ENCODE measurements at regions not wholly inside any gene's neighbourhood (a gene's known extent, or its start where the extent isn't known, plus 50 kb on each side); places are given as distances from the start of the nearest gene placed in this dataset.

DNA sequence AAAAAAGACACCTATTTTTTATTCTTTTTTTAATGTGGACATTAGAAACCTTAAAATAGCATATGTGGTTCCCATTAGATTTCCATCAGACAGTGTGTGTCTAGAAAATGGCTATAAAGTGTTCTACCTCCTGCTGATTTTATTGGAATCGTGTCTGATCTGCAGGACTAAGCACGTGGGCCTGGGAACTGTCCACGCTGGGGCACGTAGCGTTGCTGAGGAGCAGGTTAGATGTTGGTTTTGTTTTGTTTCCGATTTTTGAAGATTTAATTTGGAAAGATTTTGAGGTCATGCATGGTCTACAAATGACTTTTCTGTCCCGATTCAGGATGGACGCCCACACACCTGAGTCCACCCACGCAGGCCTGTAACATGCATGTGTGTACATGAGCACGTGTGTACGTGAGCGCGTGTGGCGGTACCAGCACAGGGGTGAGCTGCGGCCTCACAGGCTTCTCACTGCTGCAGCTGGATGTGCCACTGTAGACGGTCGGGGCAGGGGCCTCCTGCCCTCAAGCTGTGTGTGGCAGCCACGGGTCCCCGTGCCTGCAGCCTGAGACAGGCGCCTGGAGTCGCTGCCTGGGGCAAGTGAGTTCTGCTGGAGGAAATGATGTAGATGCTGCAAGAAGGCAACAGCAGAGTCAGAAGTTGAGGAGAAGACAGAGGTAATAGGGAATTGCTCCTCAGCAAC lies 99.7 kb upstream of the CTDP1 start:
- no peaks in the 10 kb centered on the region for H3K4me1 Mint-ChIP-seq
- intact Hi-C loops (cut with DNase I, micrococcal nuclease) = no loop called here
- H3K27ac Mint-ChIP-seq = no peak overlapping the region
- H3K9me3 Mint-ChIP-seq (ENCODE audit: low read depth) = no peaks in the 10 kb centered on the region
- ChIA-PET CTCF (no interaction called here), POLR2A (no interaction called here)
- no peak overlapping the region for H3K4me3 Mint-ChIP-seq
- DNase-seq (no peak), ATAC-seq (no peak)
- no peaks in the 10 kb centered on the region for H3K27me3 Mint-ChIP-seq
- no peaks in the 10 kb centered on the region for H3K36me3 Mint-ChIP-seq (ENCODE audit: low read depth)

DNA sequence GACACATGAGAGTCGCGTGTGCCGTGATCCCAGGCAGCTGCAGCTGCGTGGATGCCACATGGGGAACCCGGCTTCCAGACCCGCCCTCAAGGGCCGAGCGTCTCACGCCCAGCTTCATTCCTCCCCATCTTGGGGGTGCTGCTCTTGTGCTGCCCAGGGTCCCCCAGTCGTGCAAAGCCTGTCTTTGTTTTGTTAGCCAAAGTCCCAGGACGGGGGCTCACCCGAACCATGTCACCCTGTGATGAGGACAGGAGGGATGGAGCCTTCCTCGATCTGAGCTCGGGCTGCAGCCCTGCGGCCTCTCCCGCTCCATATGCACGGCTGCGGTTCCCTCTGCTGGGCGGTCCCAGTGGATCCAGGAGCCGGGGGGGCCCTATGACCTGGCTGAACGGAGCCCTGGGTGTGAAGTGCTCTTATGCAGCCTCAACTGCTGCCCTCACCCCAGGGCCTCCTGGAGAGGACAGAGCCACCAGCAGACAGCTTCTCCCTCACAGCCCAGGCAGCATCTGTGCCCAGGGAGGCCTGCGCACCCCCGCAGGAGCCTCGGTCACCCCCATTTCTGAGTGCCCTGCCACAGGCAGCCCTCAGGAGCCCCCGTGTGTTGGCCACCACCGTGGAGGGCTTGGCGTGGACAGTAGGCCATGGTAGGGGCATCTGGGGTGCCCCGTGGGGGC lies 99.0 kb upstream of the CTDP1 start:
- intact Hi-C loops (cut with DNase I, micrococcal nuclease) = no loop called here
- H3K36me3 Mint-ChIP-seq (ENCODE audit: low read depth) = no peaks in the 10 kb centered on the region
- no peaks in the 10 kb centered on the region for H3K27me3 Mint-ChIP-seq
- DNase-seq (no peak), ATAC-seq (no peak)
- POLR2A ChIA-PET = no interaction called here
- no peaks in the 10 kb centered on the region for H3K4me1 Mint-ChIP-seq
- H3K27ac Mint-ChIP-seq = no peak overlapping the region
- no peak overlapping the region for H3K4me3 Mint-ChIP-seq
- H3K9me3 Mint-ChIP-seq (ENCODE audit: low read depth) = no peaks in the 10 kb centered on the region
- CTCF ChIA-PET = no interaction called here

DNA sequence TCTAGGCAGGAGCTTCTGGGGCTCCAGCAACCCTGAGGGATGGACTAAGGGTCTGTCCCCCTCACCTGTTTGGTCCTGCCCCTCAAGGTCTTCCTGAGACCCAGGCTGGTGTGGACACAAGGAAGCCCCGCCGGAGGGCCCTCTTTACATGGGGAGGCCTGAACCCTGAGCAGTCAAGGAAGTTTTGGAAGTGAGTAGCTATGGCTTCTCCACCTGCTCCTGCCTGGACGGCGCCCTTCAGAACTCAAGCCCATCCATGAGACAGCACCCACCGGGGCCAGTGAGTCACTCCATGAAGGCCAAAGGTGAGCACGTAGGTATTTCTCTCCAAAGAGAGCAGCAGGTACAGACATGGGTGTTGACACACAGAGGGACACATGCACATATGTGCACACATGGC lies 98.2 kb upstream of the CTDP1 start:
- Mint-ChIP-seq H3K9me3 (ENCODE audit: low read depth) (no peaks in the 10 kb centered on the region), H3K36me3 (ENCODE audit: low read depth) (no peaks in the 10 kb centered on the region), H3K4me3 (no peak overlapping the region), H3K27me3 (no peaks in the 10 kb centered on the region), H3K27ac (no peak overlapping the region), H3K4me1 (no peaks in the 10 kb centered on the region)
- intact Hi-C loops (cut with DNase I, micrococcal nuclease) = no loop called here
- no peak for ATAC-seq
- ChIA-PET CTCF (no interaction called here), POLR2A (no interaction called here)
- no peak for DNase-seq

DNA sequence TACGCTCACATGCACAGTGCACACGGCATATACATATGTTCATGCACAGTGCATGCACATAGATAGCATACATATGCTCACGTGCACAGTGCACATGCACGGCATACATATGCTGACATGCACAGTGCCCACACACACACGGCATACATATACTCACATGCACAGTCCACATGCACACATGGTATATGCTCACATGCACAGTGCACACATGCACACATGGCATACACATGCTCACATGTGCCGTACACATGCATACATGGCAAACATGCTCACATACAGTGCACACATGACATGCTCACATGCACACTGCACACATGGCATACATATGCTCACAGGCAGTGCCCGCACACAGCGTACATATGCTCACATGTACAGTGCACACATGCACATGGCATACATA lies 97.7 kb upstream of the CTDP1 start:
- intact Hi-C loops (cut with DNase I, micrococcal nuclease) = no loop called here
- Mint-ChIP-seq H3K36me3 (ENCODE audit: low read depth) (no peaks in the 10 kb centered on the region), H3K27me3 (no peaks in the 10 kb centered on the region), H3K27ac (no peak overlapping the region), H3K4me3 (no peak overlapping the region), H3K9me3 (ENCODE audit: low read depth) (no peaks in the 10 kb centered on the region), H3K4me1 (no peaks in the 10 kb centered on the region)
- no peak for ATAC-seq
- POLR2A ChIA-PET = no interaction called here
- CTCF ChIA-PET = no interaction called here
- DNase-seq = no peak

DNA sequence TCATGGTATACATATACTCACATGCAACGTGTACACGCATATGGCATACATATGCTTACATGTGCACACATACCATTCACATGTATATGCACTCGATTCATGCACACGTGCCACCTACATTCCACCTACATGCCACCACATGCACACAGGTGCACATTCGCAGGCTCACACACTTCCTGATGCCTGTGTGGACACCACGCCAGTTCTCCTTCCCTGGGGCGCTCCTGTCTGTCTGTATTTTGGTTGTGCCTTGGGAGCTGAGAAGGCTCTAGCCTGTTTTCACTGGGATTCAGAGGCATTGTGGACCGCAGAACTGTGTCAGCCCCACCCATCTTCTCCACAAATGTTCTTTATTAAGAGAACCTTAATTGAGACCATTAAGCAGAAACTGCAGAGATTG lies 96.6 kb upstream of the CTDP1 start:
- intact Hi-C loops (cut with DNase I, micrococcal nuclease) = no loop called here
- POLR2A ChIA-PET = no interaction called here
- CTCF ChIA-PET = interaction anchor here (0.6 kb wide), 1 partner anchor 15 kb away, joined by 5 read pairs; no protein-coding TSS in a partner anchor
- H3K27me3 Mint-ChIP-seq = no peaks in the 10 kb centered on the region
- DNase-seq (no peak), ATAC-seq (no peak)
- no peaks in the 10 kb centered on the region for H3K9me3 Mint-ChIP-seq (ENCODE audit: low read depth)
- H3K4me1 Mint-ChIP-seq = no peaks in the 10 kb centered on the region
- H3K36me3 Mint-ChIP-seq (ENCODE audit: low read depth) = no peaks in the 10 kb centered on the region
- no peak overlapping the region for H3K4me3 Mint-ChIP-seq
- H3K27ac Mint-ChIP-seq = no peak overlapping the region

DNA sequence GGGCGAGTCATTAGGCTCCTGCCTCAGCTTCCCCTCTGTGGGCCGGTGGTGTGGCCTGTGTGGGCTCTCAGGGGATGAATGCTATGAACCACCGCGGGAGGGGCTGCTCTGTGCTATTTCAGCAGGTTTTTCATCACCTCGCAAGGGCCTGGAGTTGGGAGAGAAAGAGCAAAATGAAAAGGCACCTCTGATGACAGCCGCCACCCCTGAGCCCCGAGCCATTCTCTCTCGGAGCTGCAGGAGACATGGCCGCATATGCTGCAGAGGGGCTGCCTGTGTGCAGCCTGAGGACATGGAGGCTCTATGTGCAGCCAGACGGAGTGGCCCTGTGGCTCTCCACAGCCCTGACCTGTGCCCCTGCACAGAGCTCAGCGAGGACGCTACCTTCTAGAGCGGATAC lies 96.2 kb upstream of the CTDP1 start:
- no peaks in the 10 kb centered on the region for H3K27me3 Mint-ChIP-seq
- no peak overlapping the region for H3K4me3 Mint-ChIP-seq
- ChIA-PET CTCF (interaction anchor here (0.6 kb wide), 1 partner anchor 15 kb away, joined by 5 read pairs; no protein-coding TSS in a partner anchor), POLR2A (no interaction called here)
- ATAC-seq (no peak), DNase-seq (no peak)
- no peaks in the 10 kb centered on the region for H3K36me3 Mint-ChIP-seq (ENCODE audit: low read depth)
- no peaks in the 10 kb centered on the region for H3K9me3 Mint-ChIP-seq (ENCODE audit: low read depth)
- H3K4me1 Mint-ChIP-seq = no peaks in the 10 kb centered on the region
- intact Hi-C loops (cut with DNase I, micrococcal nuclease) = no loop called here
- no peak overlapping the region for H3K27ac Mint-ChIP-seq

DNA sequence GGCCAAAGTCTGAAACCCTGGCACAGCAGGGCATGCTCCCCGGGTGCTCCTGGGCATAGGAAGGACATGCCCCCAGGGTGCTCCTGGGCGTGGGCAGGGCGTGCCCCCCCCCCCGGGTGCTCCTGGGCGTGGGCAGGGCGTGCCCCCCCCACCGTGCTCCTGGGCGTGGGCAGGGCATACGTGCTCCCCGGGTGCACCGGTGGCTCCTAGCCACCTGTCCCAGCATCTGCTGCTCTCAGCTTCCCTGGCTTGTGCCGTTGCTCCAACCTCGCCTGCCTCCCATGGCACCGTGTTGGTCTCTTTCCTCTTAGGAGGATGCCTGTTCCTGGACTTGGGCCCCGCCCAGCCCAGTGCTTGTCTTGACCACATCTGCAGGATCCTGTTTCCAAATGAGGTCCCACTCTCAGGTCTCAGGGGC lies 95.6 kb upstream of the CTDP1 start:
- CTCF ChIA-PET = interaction anchor here (0.6 kb wide), 1 partner anchor 45 kb away, joined by 3 read pairs; no protein-coding TSS in a partner anchor
- POLR2A ChIA-PET = no interaction called here

DNA sequence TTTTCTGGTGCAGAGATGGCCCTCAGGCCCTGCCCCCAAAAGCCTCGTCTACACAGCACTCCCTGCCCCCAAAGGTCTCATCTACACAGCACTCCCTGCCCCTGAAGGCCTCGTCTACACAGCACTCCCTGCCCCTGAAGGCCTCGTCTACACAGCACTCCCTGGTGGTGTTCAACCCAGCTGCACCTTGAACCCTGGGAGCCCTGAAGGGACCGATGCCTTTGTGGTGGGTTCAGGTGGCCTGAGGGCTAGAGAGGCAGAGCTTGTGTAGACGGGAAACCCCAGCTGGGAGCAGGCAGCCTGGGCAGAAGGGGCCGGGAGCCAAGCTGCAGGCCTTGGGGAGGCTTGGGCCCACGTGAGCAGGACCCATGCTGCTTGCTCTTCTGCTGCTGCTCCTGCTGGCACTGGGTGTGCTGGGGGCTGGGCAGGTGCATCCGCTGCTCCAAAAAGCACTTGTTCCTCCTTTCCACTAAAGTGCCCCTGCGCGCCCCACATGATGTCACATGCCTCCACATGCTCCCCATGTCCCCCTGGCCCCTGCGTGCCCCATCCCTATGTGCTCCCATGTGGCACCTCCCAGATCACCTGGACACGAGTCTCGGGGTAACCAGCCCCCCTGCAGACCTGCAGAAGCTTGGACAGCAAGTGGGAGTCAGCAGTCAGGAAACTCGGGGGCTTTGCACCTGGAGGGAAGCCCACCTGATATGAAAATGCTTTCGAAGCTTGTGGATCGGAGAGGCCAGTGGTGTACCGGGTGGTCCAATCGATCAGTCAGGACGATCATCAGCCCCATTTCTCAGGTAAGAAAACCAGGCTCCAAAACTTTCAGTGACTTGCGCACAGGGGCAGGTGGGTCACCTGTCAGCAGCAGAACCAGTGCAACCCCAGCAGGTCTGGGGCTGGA lies 94.9 kb upstream of the CTDP1 start:
- intact Hi-C loops (cut with DNase I, micrococcal nuclease) = no loop called here
- DNase-seq = no peak
- no peak overlapping the region for H3K4me3 Mint-ChIP-seq
- ChIA-PET CTCF (interaction anchor here (0.6 kb wide), 1 partner anchor 45 kb away, joined by 3 read pairs; no protein-coding TSS in a partner anchor), POLR2A (no interaction called here)
- no peaks in the 10 kb centered on the region for H3K27me3 Mint-ChIP-seq
- H3K27ac Mint-ChIP-seq = no peak overlapping the region
- no peaks in the 10 kb centered on the region for H3K4me1 Mint-ChIP-seq
- H3K9me3 Mint-ChIP-seq (ENCODE audit: low read depth) = no peaks in the 10 kb centered on the region
- H3K36me3 Mint-ChIP-seq (ENCODE audit: low read depth) = no peaks in the 10 kb centered on the region
- ATAC-seq = no peak

More for the DNA sequence above, 95.6 kb upstream of the CTDP1 start:
- no peak overlapping the region for H3K4me3 Mint-ChIP-seq
- H3K27me3 Mint-ChIP-seq = no peaks in the 10 kb centered on the region
- no peak overlapping the region for H3K27ac Mint-ChIP-seq
- no peaks in the 10 kb centered on the region for H3K4me1 Mint-ChIP-seq
- DNase-seq = no peak
- no peaks in the 10 kb centered on the region for H3K36me3 Mint-ChIP-seq (ENCODE audit: low read depth)
- intact Hi-C loops (cut with DNase I, micrococcal nuclease) = no loop called here
- no peak for ATAC-seq
- no peaks in the 10 kb centered on the region for H3K9me3 Mint-ChIP-seq (ENCODE audit: low read depth)

DNA sequence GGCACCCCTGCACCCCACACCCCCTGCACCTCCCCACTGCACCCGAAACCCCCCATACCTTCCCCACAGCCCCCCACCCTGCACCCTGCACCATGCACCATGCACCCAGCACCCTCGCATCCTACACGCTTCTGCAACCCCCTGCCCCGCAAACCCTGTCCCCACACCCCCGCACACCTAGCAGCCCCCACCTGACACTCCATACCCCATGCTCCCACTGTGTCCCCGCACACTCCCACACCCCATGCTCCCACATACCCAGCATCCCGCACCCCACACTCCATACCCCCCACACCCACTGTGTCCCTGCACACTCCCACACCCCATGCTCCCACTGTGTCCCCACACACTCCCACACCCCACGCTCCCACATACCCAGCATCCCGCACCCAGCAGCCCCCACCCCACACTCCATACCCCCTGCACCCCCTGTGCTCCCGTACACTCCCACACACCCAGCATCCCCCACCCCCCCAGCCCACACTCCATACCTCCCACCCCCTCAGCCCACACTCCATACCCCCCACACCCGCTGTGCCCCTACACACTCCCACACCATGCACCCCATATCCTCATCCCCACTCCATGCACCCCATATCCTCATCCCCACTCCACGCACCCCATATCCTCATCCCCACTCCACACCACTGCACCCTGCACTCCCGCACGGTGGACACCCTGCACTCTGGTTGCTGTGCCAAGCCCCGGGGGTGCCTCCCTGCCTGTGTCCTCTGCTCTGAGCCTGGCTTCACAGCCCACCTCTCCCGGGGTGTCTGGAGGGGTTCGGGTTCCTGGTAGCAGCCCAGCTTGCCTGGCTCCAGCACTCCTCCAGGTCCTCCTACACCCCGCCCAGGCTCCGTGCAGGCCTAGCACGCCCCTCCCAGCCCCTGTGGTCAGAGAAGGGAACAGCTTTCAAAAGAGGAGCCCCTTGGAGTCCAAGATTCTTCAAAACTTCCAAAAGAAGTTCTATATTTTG lies 93.9 kb upstream of the CTDP1 start:
- H3K9me3 Mint-ChIP-seq (ENCODE audit: low read depth) = no peaks in the 10 kb centered on the region
- no peak overlapping the region for H3K4me3 Mint-ChIP-seq
- no peaks in the 10 kb centered on the region for H3K36me3 Mint-ChIP-seq (ENCODE audit: low read depth)
- no peaks in the 10 kb centered on the region for H3K4me1 Mint-ChIP-seq
- no peak for ATAC-seq
- H3K27me3 Mint-ChIP-seq = no peaks in the 10 kb centered on the region
- POLR2A ChIA-PET = no interaction called here
- CTCF ChIA-PET = no interaction called here
- DNase-seq = no peak
- intact Hi-C loops (cut with DNase I, micrococcal nuclease) = no loop called here
- no peak overlapping the region for H3K27ac Mint-ChIP-seq

DNA sequence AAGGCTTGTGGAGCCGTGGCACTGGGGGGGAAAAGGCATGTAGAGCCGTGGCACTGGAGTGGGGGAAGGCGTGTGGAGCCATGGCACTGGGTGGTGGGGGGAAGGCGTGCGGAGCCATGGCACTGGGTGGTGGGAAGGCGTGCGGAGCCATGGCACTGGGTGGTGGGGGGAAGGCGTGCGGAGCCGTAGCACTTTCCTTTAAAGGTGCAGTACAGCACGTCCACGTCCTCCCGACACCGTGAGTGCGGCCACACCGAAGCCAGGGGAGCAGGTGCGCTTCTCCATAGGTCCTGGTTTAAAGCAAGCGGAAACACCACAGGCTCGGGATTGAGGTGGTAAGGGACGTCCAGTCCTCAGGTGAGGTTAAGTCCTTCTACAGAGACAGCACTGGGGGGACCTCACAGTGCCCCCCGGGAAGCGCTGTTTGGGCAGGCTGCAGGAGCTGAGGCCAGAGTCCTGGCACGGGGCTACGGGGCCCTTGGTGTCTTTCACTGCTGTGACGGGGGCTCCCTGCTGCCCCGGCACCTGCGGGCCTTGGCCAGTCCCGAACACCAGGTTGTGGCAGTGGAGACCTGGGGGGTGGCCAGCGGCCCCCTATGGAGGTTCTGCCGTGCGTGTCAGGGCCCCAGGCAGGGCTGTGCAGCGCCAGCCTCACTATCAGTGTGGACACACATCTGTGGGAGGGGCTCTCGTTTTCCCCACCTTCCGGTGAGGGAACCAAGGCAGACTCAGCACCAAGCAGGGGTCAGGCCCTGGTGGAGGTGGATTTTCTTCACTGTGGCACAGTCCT lies 93.0 kb upstream of the CTDP1 start:
- no peaks in the 10 kb centered on the region for H3K4me1 Mint-ChIP-seq
- no peaks in the 10 kb centered on the region for H3K36me3 Mint-ChIP-seq (ENCODE audit: low read depth)
- H3K27me3 Mint-ChIP-seq = no peaks in the 10 kb centered on the region
- no peak overlapping the region for H3K27ac Mint-ChIP-seq
- POLR2A ChIA-PET = no interaction called here
- no peak overlapping the region for H3K4me3 Mint-ChIP-seq
- intact Hi-C loops (cut with DNase I, micrococcal nuclease) = no loop called here
- no peaks in the 10 kb centered on the region for H3K9me3 Mint-ChIP-seq (ENCODE audit: low read depth)
- DNase-seq (no peak), ATAC-seq (no peak)
- CTCF ChIA-PET = no interaction called here
